WTC11 (cell line): ENCODE measurements at regions not wholly inside any gene's neighbourhood (a gene's known extent, or its start where the extent isn't known, plus 50 kb on each side); places are given as distances from the start of the nearest gene placed in this dataset.

Experiments used
- ATAC-seq: fragments of 200-7000 bp; cut with Tn5 transposase; 2 replicates; pipeline ENCODE4 v1.10.0; 2021; ENCODE audit warnings: mild to moderate bottlenecking, moderate library complexity
- CTCF ChIA-PET: fragments of 300-600 bp; sonication (Branson Sonifier 250); formaldehyde crosslinking; loops from one replicate; lab custom pipeline; 2021; ENCODE audit warnings: antibody characterized with exemption; lab: Charles Lee
- POLR2A ChIA-PET: fragments of 350-600 bp; sonication (Branson Sonifier 250); formaldehyde crosslinking; loops from one replicate; lab custom pipeline; 2021; ENCODE audit warnings: antibody characterized with exemption; lab: Charles Lee
- DNase-seq: peaks from one replicate; pipeline ENCODE4 v3.0.0; 2021; ENCODE audit warnings: low spot score
- H3K27ac Mint-ChIP-seq: 2 replicates; pipeline ENCODE4 v1.8.0; 2021; ENCODE audit warnings: mixed read lengths
- H3K27me3 Mint-ChIP-seq: 2 replicates; pipeline ENCODE4 v1.8.0; 2021; ENCODE audit warnings: low read depth, mild to moderate bottlenecking, moderate library complexity, mixed read lengths
- H3K36me3 Mint-ChIP-seq: 2 replicates; pipeline ENCODE4 v1.8.0; 2021; ENCODE audit warnings: mixed read lengths
- H3K4me1 Mint-ChIP-seq: 2 replicates; pipeline ENCODE4 v1.8.0; 2022; ENCODE audit warnings: mixed read lengths
- H3K4me3 Mint-ChIP-seq: 2 replicates; pipeline ENCODE4 v1.8.0; 2021; ENCODE audit warnings: mild to moderate bottlenecking, moderate library complexity, mixed read lengths
- H3K9me3 Mint-ChIP-seq: 2 replicates; pipeline ENCODE4 v1.8.0; 2021; ENCODE audit warnings: mixed read lengths
- ATF1 ChIP-seq: sonication (generic); formaldehyde crosslinking; IDR thresholded peaks from 2 replicates; pipeline ENCODE4 v1.8.1; 2023; ENCODE audit warnings: mild to moderate bottlenecking, moderate library complexity, missing genetic modification reagents
- IRF1 ChIP-seq: sonication (generic); formaldehyde crosslinking; IDR thresholded peaks from 2 replicates; pipeline ENCODE4 v1.8.0; 2023; ENCODE audit warnings: missing genetic modification reagents
- IRF2 ChIP-seq: sonication (generic); formaldehyde crosslinking; IDR thresholded peaks from 2 replicates; pipeline ENCODE4 v1.8.0; 2022; ENCODE audit warnings: low read depth, missing genetic modification reagents, borderline replicate concordance
- NFE2L1 ChIP-seq: sonication (generic); formaldehyde crosslinking; IDR thresholded peaks from 2 replicates; pipeline ENCODE4 v1.8.1; 2023; ENCODE audit warnings: missing genetic modification reagents
- PREB ChIP-seq: sonication (generic); formaldehyde crosslinking; IDR thresholded peaks from 2 replicates; pipeline ENCODE4 v1.8.1; 2022; ENCODE audit warnings: mild to moderate bottlenecking, missing genetic modification reagents, moderate library complexity, borderline replicate concordance
- RELA ChIP-seq: sonication (generic); formaldehyde crosslinking; IDR thresholded peaks from 2 replicates; pipeline ENCODE4 v1.8.1; 2022; ENCODE audit warnings: missing genetic modification reagents, mild to moderate bottlenecking, borderline replicate concordance
- RORB ChIP-seq: fragments of 250-450 bp; sonication (Bioruptor Pico); IDR thresholded peaks from 2 replicates; pipeline ENCODE4 v1.9.0; 2021; ENCODE audit warnings: mild to moderate bottlenecking
- ZNF138 ChIP-seq: sonication (generic); formaldehyde crosslinking; conservative IDR thresholded peaks from 2 replicates; pipeline ENCODE4 v1.8.1; 2022; ENCODE audit warnings: mild to moderate bottlenecking, moderate library complexity, missing genetic modification reagents
- ZNF281 ChIP-seq: sonication (generic); formaldehyde crosslinking; IDR thresholded peaks from 2 replicates; pipeline ENCODE4 v1.8.0; 2023; ENCODE audit warnings: mild to moderate bottlenecking, missing genetic modification reagents
- ZNF425 ChIP-seq: fragments of 250-450 bp; sonication (Bioruptor Pico); conservative IDR thresholded peaks from 2 replicates; pipeline ENCODE4 v1.9.0; 2021; ENCODE audit warnings: mild to moderate bottlenecking
- ZNF532 ChIP-seq: fragments of 250-450 bp; sonication (Bioruptor Pico); IDR thresholded peaks from 2 replicates; pipeline ENCODE4 v1.9.0; 2021; ENCODE audit warnings: mild to moderate bottlenecking, borderline replicate concordance

- no peak for TF ChIP-seq RORB (CRISPR knock-in tag)
- no peak for TF ChIP-seq ZNF532 (CRISPR knock-in tag)
- no peak for TF ChIP-seq IRF2 (CRISPR knock-in tag)
- no peak for TF ChIP-seq PREB (CRISPR knock-in tag)
- TF ChIP-seq IRF1 (CRISPR knock-in tag) = no peak
- TF ChIP-seq, all 79 proteins: peak for 0
Measured at GRCh38 chr14:51356381-51356780, 116.3 kb downstream of the TMX1 start (continued).

- Mint-ChIP-seq H3K27ac (no peak overlapping the region), H3K4me3 (no peak overlapping the region), H3K9me3 (no peaks in the 10 kb centered on the region), H3K36me3 (no peaks in the 10 kb centered on the region), H3K27me3 (no peaks in the 10 kb centered on the region), H3K4me1 (0 out of 2 replicates have a peak, but pooled peaks cover 3% of the 10 kb centered on the region)
- CTCF ChIA-PET = interaction anchor here (1.2 to 1.5 kb wide), 2 partner anchors 393 to 419 kb away, joined by 3 to 4 read pairs; no protein-coding TSS in a partner anchor
- POLR2A ChIA-PET = no interaction called here
- DNase-seq = no peak
- no peak for ATAC-seq
- TF ChIP-seq IRF1 (CRISPR knock-in tag) (no peak), ZNF425 (CRISPR knock-in tag) (no peak), ZNF281 (CRISPR knock-in tag) (no peak), RELA (CRISPR knock-in tag) (no peak), NFE2L1 (no peak), ZNF138 (CRISPR knock-in tag) (no peak), ATF1 (CRISPR knock-in tag) (no peak)
Measured at GRCh38 chr14:51357250-51357649, 117.2 kb downstream of the TMX1 start.
